ENCODE measurements at regions not wholly inside any gene's neighbourhood (a gene's known extent, or its start where the extent isn't known, plus 50 kb on each side); places are given as distances from the start of the nearest gene placed in this dataset.
"Not testable (repeated sequence)": the region's sequence is repeated elsewhere in the genome, so short reads cannot be mapped to it uniquely, and the experiment has no call there.

DNA sequence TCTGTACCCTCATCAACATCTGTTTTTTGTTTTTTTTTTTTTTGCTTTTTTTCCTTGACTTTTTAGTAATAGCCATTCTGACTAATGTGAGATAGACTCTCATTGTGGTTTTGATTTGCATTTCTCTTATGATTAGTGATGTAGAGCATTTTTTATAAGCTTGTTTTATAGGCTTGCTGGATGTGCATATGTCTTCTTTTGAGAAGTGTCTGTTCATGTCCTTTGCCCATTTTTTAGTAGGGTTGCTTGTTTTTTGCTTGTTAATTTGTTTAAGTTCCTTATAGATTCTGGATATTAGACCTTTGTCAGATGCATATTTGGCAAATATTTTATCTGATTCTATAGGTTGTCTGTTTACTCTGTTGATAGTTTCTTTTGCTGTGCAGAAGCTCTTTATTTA lies 53.5 kb upstream of the FAR1 start:
- H3K4me1 ChIP-seq; DNase-seq; H3K9me3 ChIP-seq; H3K4me3 ChIP-seq; H3K27ac ChIP-seq; intact Hi-C loops (cut with DNase I); H3K9ac ChIP-seq (ENCODE audit: low read depth in 2 of 2, low read length in 2 of 2); H3K36me3 ChIP-seq; H3K27me3 ChIP-seq: not testable (repeated sequence)

DNA sequence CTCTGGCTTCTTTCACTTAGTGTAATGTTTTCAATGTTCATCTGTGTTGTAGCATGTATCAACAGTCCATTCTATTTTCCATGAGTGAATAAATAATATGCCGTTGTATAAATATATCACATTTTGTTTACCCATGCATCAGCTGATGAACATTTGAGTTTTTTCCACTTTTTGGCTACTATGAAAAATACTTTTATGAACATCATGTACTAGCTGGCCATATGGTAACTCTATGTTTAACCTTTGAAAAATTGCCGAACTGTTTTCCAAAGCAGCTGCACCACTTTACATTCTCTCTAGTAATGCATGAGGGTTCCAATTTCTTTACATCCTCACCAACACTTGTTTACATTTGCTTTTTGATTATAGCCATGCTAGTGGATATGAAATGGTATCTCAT lies 59.8 kb upstream of the FAR1 start:
- Histone ChIP-seq H3K4me3 (no peak overlapping the region), H3K9ac (ENCODE audit: low read depth in 2 of 2, low read length in 2 of 2) (no peak overlapping the region), H3K9me3 (no peaks in the 10 kb centered on the region), H3K4me1 (no peaks in the 10 kb centered on the region), H3K36me3 (no peaks in the 10 kb centered on the region), H3K27me3 (no peaks in the 10 kb centered on the region), H3K27ac (no peak overlapping the region)
- TF ChIP-seq, protein P1, sequence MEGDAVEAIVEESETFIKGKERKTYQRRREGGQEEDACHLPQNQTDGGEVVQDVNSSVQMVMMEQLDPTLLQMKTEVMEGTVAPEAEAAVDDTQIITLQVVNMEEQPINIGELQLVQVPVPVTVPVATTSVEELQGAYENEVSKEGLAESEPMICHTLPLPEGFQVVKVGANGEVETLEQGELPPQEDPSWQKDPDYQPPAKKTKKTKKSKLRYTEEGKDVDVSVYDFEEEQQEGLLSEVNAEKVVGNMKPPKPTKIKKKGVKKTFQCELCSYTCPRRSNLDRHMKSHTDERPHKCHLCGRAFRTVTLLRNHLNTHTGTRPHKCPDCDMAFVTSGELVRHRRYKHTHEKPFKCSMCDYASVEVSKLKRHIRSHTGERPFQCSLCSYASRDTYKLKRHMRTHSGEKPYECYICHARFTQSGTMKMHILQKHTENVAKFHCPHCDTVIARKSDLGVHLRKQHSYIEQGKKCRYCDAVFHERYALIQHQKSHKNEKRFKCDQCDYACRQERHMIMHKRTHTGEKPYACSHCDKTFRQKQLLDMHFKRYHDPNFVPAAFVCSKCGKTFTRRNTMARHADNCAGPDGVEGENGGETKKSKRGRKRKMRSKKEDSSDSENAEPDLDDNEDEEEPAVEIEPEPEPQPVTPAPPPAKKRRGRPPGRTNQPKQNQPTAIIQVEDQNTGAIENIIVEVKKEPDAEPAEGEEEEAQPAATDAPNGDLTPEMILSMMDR (IDR thresholded peaks at IDR 0.05): no peak
- DNase-seq: no peak
- intact Hi-C loops (cut with DNase I): no loop called here

DNA sequence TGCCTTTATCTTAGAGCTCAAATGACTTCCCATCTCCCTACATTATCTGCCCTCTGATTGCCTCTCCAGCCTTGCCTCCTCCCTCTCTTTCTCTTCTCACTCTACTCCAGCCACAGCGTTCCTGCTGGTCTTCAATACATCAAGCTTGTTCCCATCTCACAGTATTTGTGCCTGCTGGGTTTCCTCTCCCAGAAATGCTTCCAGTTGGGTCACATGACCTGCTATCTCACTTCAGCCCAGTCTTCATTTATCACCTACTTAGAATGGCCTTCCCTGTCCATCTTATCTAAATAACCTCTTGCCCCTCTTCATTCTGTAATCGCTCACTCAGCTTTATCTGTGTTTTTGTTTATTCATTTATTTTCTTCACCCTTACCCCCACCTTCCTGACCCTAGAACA lies 61.8 kb upstream of the FAR1 start:
- H3K9ac ChIP-seq (ENCODE audit: low read depth in 2 of 2, low read length in 2 of 2): no peak overlapping the region
- no peaks in the 10 kb centered on the region for H3K36me3 ChIP-seq
- no peak overlapping the region for H3K27ac ChIP-seq
- intact Hi-C loops (cut with DNase I): no loop called here
- H3K4me3 ChIP-seq: no peak overlapping the region
- TF ChIP-seq, protein P1 (IDR thresholded peaks at IDR 0.05): no peak
- no peaks in the 10 kb centered on the region for H3K4me1 ChIP-seq
- no peak for DNase-seq
- no peaks in the 10 kb centered on the region for H3K27me3 ChIP-seq
- H3K9me3 ChIP-seq: no peaks in the 10 kb centered on the region

DNA sequence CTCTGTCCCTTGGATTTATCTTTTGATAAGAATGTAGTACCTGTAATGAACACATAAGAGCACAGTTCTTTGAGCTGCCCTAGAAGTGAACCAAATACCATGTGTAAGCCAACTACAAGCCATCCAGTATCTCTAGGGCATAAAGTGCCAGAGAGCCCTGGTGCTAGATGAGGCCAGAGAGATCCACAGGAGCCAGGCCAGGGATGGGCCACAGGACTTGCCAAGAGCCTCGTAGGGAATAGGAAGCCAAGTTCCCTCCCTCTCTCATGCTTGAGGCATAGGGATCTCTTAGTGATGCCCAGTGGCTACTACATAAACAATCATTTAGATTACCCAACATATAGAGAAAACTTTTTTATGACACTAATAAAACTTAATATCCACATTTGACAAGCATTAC lies 64.8 kb upstream of the FAR1 start:
- Histone ChIP-seq H3K4me1 (no peaks in the 10 kb centered on the region), H3K27me3 (no peaks in the 10 kb centered on the region), H3K9ac (ENCODE audit: low read depth in 2 of 2, low read length in 2 of 2) (no peak overlapping the region), H3K9me3 (no peaks in the 10 kb centered on the region), H3K4me3 (no peak overlapping the region), H3K27ac (no peak overlapping the region), H3K36me3 (no peaks in the 10 kb centered on the region)
- DNase-seq: no peak
- TF ChIP-seq, protein P1 (IDR thresholded peaks at IDR 0.05): no peak
- intact Hi-C loops (cut with DNase I): no loop called here

DNA sequence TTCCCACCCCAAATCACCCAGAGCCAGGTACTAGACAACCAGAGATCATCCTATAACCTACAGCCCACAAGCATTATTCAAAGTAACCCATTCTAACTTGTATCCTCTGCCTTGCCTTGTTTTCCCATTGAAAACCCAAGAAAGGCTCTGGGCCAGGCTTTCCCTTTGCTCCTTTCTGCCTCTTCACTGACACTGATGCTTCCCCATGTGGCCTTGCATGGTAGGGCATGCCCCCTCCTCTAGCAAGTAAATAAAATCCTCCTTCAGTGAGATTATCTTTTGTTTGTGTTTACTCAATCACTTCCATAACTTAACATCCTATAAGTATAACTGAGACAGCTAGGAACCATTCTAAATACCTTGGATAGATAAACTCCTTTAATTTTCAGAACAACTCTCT lies 65.6 kb upstream of the FAR1 start:
- no peaks in the 10 kb centered on the region for H3K36me3 ChIP-seq
- no peak for DNase-seq
- H3K4me1 ChIP-seq: no peaks in the 10 kb centered on the region
- no peak overlapping the region for H3K27ac ChIP-seq
- no peaks in the 10 kb centered on the region for H3K27me3 ChIP-seq
- H3K9ac ChIP-seq (ENCODE audit: low read depth in 2 of 2, low read length in 2 of 2): no peak overlapping the region
- TF ChIP-seq, protein P1 (IDR thresholded peaks at IDR 0.05): no peak
- intact Hi-C loops (cut with DNase I): no loop called here
- no peaks in the 10 kb centered on the region for H3K9me3 ChIP-seq
- no peak overlapping the region for H3K4me3 ChIP-seq

DNA sequence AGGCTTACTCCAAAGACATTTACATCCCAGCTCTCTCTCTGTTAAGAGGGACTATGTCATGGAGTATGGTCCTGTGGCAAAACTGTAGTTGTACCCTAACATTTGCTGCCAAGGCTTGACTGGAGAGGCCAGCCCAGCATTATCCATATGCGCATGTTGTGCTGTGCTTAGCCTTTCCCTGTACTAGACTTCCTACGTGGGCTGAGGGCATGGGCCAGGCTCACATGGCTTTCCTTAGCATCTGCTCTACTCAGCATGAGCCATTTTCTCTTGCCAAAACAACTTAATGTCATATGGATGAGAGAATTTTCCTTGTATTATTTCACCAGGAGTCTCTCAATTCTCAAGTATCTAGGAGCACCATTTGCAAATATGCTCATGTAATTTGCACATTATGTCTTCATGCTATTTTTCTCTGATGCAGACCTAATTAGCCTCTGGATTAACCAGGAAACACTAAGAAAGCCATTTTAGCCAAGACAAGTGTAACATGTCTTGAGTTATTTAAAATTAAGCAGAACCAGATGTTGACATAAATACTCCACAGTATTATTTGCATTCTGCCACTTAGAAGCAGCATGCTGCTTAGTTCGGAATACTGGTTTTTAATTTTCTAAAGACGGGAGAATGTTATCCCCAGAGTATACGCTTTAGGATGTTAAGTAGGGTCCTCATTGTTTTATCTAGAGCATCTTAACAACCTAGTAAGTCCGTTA lies 71.7 kb upstream of the FAR1 start:
- intact Hi-C loops (cut with DNase I): no loop called here
- TF ChIP-seq, protein P1 (IDR thresholded peaks at IDR 0.05): no peak

More for the DNA sequence above, 71.7 kb upstream of the FAR1 start:
- no peaks in the 10 kb centered on the region for H3K36me3 ChIP-seq
- H3K9ac ChIP-seq (ENCODE audit: low read depth in 2 of 2, low read length in 2 of 2): no peak overlapping the region
- H3K4me3 ChIP-seq: no peak overlapping the region
- H3K9me3 ChIP-seq: no peaks in the 10 kb centered on the region
- H3K27ac ChIP-seq: no peak overlapping the region
- no peaks in the 10 kb centered on the region for H3K27me3 ChIP-seq
- no peak for DNase-seq
- H3K4me1 ChIP-seq: no peaks in the 10 kb centered on the region

Data from colonic mucosa (tissue), 4 donors.